Ovary (tissue), 7 donors: ENCODE measurements at regions not wholly inside any gene's neighbourhood (a gene's known extent, or its start where the extent isn't known, plus 50 kb on each side); places are given as distances from the start of the nearest gene placed in this dataset.

ENCODE experiments used
- DNase-seq, 5 donors: peaks; one replicate each; pipeline ENCODE4 v3.0.0-alpha.2; 2019 to 2020
- H3K27ac ChIP-seq, 2 donors: fragments of 200-600 bp; one replicate each; pipeline versions ENCODE4 v1.5.1 to v1.8.0; 2019 to 2022
- H3K27me3 ChIP-seq: fragments of 200-600 bp; one replicate; pipeline ENCODE4 v1.8.0; 2022
- H3K36me3 ChIP-seq: fragments of 200-600 bp; sonication (generic); one replicate; pipeline ENCODE4 v1.5.1; 2019
- H3K4me1 ChIP-seq: one replicate; pipeline ENCODE4 v1.8.1; 2013; ENCODE audit warnings: mild to moderate bottlenecking, moderate library complexity; ENCODE audit not compliant: insufficient read depth
- H3K4me3 ChIP-seq: fragments of 200-600 bp; sonication (generic); one replicate; pipeline ENCODE4 v1.5.1; 2017
- H3K9me3 ChIP-seq, 2 donors: fragments of 200-600 bp in 1 of 2; sonication (generic) in 1 of 2; one replicate each; pipeline versions ENCODE4 v1.5.1 to v1.8.1; 2013 to 2019; ENCODE audit warnings: mild to moderate bottlenecking in 1 of 2, moderate library complexity in 1 of 2
- CTCF ChIP-seq, 3 donors: fragments of 450-650 bp in 2 of 3; fragments of 200-600 bp in 1 of 3; IDR thresholded peaks; one replicate each; pipeline versions ENCODE4 v1.5.1 to v1.8.0; 2016 to 2022; ENCODE audit warnings: antibody characterized with exemption in 3 of 3, mild to moderate bottlenecking in 1 of 3
- EP300 ChIP-seq: sonication (generic); formaldehyde crosslinking; IDR thresholded peaks from one replicate; pipeline ENCODE4 v1.6.1; 2017; ENCODE audit warnings: antibody characterized with exemption
- POLR2A ChIP-seq: fragments of 450-650 bp; IDR thresholded peaks from one replicate; pipeline ENCODE4 v1.6.1; 2017; ENCODE audit warnings: antibody characterized with exemption, mild to moderate bottlenecking, moderate library complexity
- WGBS, 3 donors: extraction: QIAGEN DNeasy Blood & Tissue Kit in 1 of 3; methylation state at CpG; one replicate each; pipeline versions ENCODE4 v1.1.5 to v1.1.7; 2013 to 2017; 5-methylcytosine and 5-hydroxymethylcytosine counted together
- intact Hi-C, 4 donors: fragments of 100-400 bp; cut with DNase I; formaldehyde crosslinking; loops; one replicate each; pipeline versions ENCODE4 v1.11.0 to v1.15.1; 2022 to 2023
- donor health status: DM: no; HTN: no; CAD: no; lungs with moderate emphysema.
- donor health status: DM: no; HTN: no; CAD: no.
- donor health status: Bipolar disorder and iron deficiency.
- donor health status: DM: no; HTN: no; CAD: no.
- donor health status: DM: yes; HTN: yes; CAD: no.

GRCh38 chr1:191993549-191993948 lies 164.7 kb upstream of the RGS18 start:
- no peak for DNase-seq

GRCh38 chr1:192002063-192002462 lies 156.2 kb upstream of the RGS18 start:
- Histone ChIP-seq H3K36me3 (no peaks in the 10 kb centered on the region), H3K4me3 (no peak overlapping the region), H3K27ac (no peak overlapping the region), H3K9me3 (no peaks in the 10 kb centered on the region), H3K27me3 (no peaks in the 10 kb centered on the region), H3K4me1 (no peaks in the 10 kb centered on the region)
- TF ChIP-seq EP300 (no peak), POLR2A (no peak), CTCF (IDR thresholded peaks at IDR 0.05) (no peak)
- no peak for DNase-seq
- intact Hi-C loops = no loop called here
- 93 to 96% (median 94%) methylated on average over 3 of the region's 3 CpGs for WGBS, 3 donors

More at GRCh38 chr1:191993549-191993948, 164.7 kb upstream of the RGS18 start:
- intact Hi-C loops = no loop called here
- no peaks in the 10 kb centered on the region for H3K9me3 ChIP-seq
- 74 to 76% (median 75%) methylated on average over 2 of the region's 2 CpGs for WGBS, 3 donors
- H3K27ac ChIP-seq = no peak overlapping the region
- H3K4me3 ChIP-seq = no peak overlapping the region
- no peaks in the 10 kb centered on the region for H3K36me3 ChIP-seq
- no peaks in the 10 kb centered on the region for H3K4me1 ChIP-seq
- TF ChIP-seq CTCF (IDR thresholded peaks at IDR 0.05) (no peak), POLR2A (no peak), EP300 (no peak)
- H3K27me3 ChIP-seq = no peaks in the 10 kb centered on the region

- Histone ChIP-seq H3K27ac (no peak overlapping the region), H3K4me1 (no peaks in the 10 kb centered on the region), H3K4me3 (no peak overlapping the region), H3K9me3 (no peaks in the 10 kb centered on the region), H3K27me3 (no peaks in the 10 kb centered on the region), H3K36me3 (no peaks in the 10 kb centered on the region)
- no peak for DNase-seq
- no peak for TF ChIP-seq EP300
- intact Hi-C loops = no loop called here
- WGBS, 3 donors = 93 to 94% (median 94%) methylated on average over 5 of the region's 5 CpGs
Observed at GRCh38 chr1:192003295-192004077, 154.8 kb upstream of the RGS18 start.

- intact Hi-C loops = no loop called here
- Histone ChIP-seq H3K4me1 (no peaks in the 10 kb centered on the region), H3K4me3 (no peak overlapping the region), H3K36me3 (no peaks in the 10 kb centered on the region), H3K27me3 (no peaks in the 10 kb centered on the region), H3K9me3 (no peaks in the 10 kb centered on the region), H3K27ac (no peak overlapping the region)
- TF ChIP-seq POLR2A (no peak), EP300 (no peak), CTCF (IDR thresholded peaks at IDR 0.05) (no peak)
- no peak for DNase-seq
- WGBS, 3 donors = 88 to 94% (median 89%) methylated on average over 3 of the region's 3 CpGs
Observed at GRCh38 chr1:192005976-192006375, 152.3 kb upstream of the RGS18 start.

GRCh38 chr1:192008281-192008825 lies 149.9 kb upstream of the RGS18 start:
- Histone ChIP-seq H3K4me1 (no peaks in the 10 kb centered on the region), H3K36me3 (no peaks in the 10 kb centered on the region), H3K27ac (no peak overlapping the region), H3K4me3 (no peak overlapping the region), H3K9me3 (no peaks in the 10 kb centered on the region), H3K27me3 (no peaks in the 10 kb centered on the region)
- intact Hi-C loops = no loop called here
- DNase-seq = no peak
- TF ChIP-seq POLR2A (no peak), EP300 (no peak), CTCF (IDR thresholded peaks at IDR 0.05) (no peak)
- 88 to 97% (median 89%) methylated on average over 1 of the region's 1 CpG for WGBS, 3 donors
